Stimulated activated naive CD8-positive, alpha-beta T cell treated with anti-CD3 and anti-CD28 coated beads, Interleukin-15, amount 100 ng/mL, for 72 hours (primary cell): ENCODE measurements at regions not wholly inside any gene's neighbourhood (a gene's known extent, or its start where the extent isn't known, plus 50 kb on each side); places are given as distances from the start of the nearest gene placed in this dataset.

ENCODE experiments used
- ATAC-seq: fragments of 150-1000 bp; cut with Tn5 transposase; 2 replicates; pipeline ENCODE4 v1.10.0; 2021; ENCODE audit warnings: mild to moderate bottlenecking, moderate library complexity
- DNase-seq, 2 donors: peaks; one replicate each; pipeline ENCODE4 v3.0.0; 2021 to 2022
- H3K27ac Mint-ChIP-seq, 2 donors: one replicate each; pipeline ENCODE4 v1.8.0; 2022; ENCODE audit warnings: mild to moderate bottlenecking in 2 of 2, mixed read lengths in 2 of 2, moderate library complexity in 2 of 2
- H3K27me3 Mint-ChIP-seq: one replicate; pipeline ENCODE4 v1.8.0; 2022; ENCODE audit warnings: mixed read lengths
- H3K4me1 Mint-ChIP-seq: one replicate; pipeline ENCODE4 v1.8.0; 2022; ENCODE audit warnings: mild to moderate bottlenecking, mixed read lengths
- H3K4me3 Mint-ChIP-seq, 2 donors: one replicate each; pipeline ENCODE4 v1.8.0; 2022; ENCODE audit warnings: mild to moderate bottlenecking in 2 of 2, mixed read lengths in 2 of 2, moderate library complexity in 1 of 2
- H3K9me3 Mint-ChIP-seq, 2 donors: one replicate each; pipeline ENCODE4 v1.8.0; 2022; ENCODE audit warnings: mixed read lengths in 2 of 2

- Mint-ChIP-seq H3K27ac (peak overlapping the region in 1 of 2 donors; percentile 27), H3K4me1 (no peaks in the 10 kb centered on the region), H3K27me3 (no peaks in the 10 kb centered on the region), H3K9me3 (no peaks in the 10 kb centered on the region), H3K4me3 (no peak overlapping the region)
- ATAC-seq (no peak), DNase-seq (no peak)
Observed at GRCh38 chr2:66324909-66325528, 109.9 kb upstream of the MEIS1 start.

- Mint-ChIP-seq H3K27me3 (no peaks in the 10 kb centered on the region), H3K4me3 (no peak overlapping the region), H3K4me1 (no peaks in the 10 kb centered on the region), H3K9me3 (no peaks in the 10 kb centered on the region), H3K27ac (no peak overlapping the region)
- no peak for ATAC-seq
- DNase-seq: no peak
Observed at GRCh38 chr2:66324356-66324755, 110.6 kb upstream of the MEIS1 start.

GRCh38 chr2:66323406-66323805 is 111.5 kb upstream of the MEIS1 start:
- Mint-ChIP-seq H3K4me3 (no peak overlapping the region), H3K27ac (no peak overlapping the region), H3K4me1 (no peaks in the 10 kb centered on the region), H3K27me3 (no peaks in the 10 kb centered on the region), H3K9me3 (no peaks in the 10 kb centered on the region)
- DNase-seq: no peak
- no peak for ATAC-seq

- peaks cover 0 to 2% of the 10 kb centered on the region in 2 donors for H3K9me3 Mint-ChIP-seq
Observed at GRCh38 chr2:66322506-66323260, 112.2 kb upstream of the MEIS1 start.

GRCh38 chr2:66318009-66318561 is 116.8 kb upstream of the MEIS1 start:
- no peak for DNase-seq
- no peaks in the 10 kb centered on the region for H3K27me3 Mint-ChIP-seq
- H3K4me3 Mint-ChIP-seq: no peak overlapping the region
- no peak overlapping the region for H3K27ac Mint-ChIP-seq
- H3K4me1 Mint-ChIP-seq: no peaks in the 10 kb centered on the region
- H3K9me3 Mint-ChIP-seq: peaks cover 4 to 6% of the 10 kb centered on the region in 2 donors
- ATAC-seq: no peak

More at GRCh38 chr2:66322506-66323260, 112.2 kb upstream of the MEIS1 start:
- Mint-ChIP-seq H3K27me3 (no peaks in the 10 kb centered on the region), H3K4me1 (no peaks in the 10 kb centered on the region), H3K27ac (no peak overlapping the region), H3K4me3 (no peak overlapping the region)
- ATAC-seq: no peak
- no peak for DNase-seq

GRCh38 chr2:66317268-66317890 is 117.5 kb upstream of the MEIS1 start:
- Mint-ChIP-seq H3K4me1 (no peaks in the 10 kb centered on the region), H3K9me3 (peaks cover 4 to 13% of the 10 kb centered on the region in 2 donors), H3K4me3 (no peak overlapping the region), H3K27me3 (no peaks in the 10 kb centered on the region), H3K27ac (peak overlapping the region in 1 of 2 donors; percentile 48)
- DNase-seq (no peak), ATAC-seq (no peak)

- H3K9me3 Mint-ChIP-seq: no peaks in the 10 kb centered on the region
Observed at GRCh38 chr2:66306483-66306882, 128.4 kb upstream of the MEIS1 start.

GRCh38 chr2:66305718-66306117 is 129.2 kb upstream of the MEIS1 start:
- Mint-ChIP-seq H3K4me1 (no peaks in the 10 kb centered on the region), H3K4me3 (no peak overlapping the region), H3K27me3 (no peaks in the 10 kb centered on the region), H3K9me3 (no peaks in the 10 kb centered on the region), H3K27ac (no peak overlapping the region)
- DNase-seq (no peak), ATAC-seq (no peak)

More at GRCh38 chr2:66306483-66306882, 128.4 kb upstream of the MEIS1 start:
- H3K4me1 Mint-ChIP-seq: no peaks in the 10 kb centered on the region
- no peaks in the 10 kb centered on the region for H3K27me3 Mint-ChIP-seq
- H3K27ac Mint-ChIP-seq: no peak overlapping the region
- no peak for DNase-seq
- H3K4me3 Mint-ChIP-seq: no peak overlapping the region
- ATAC-seq: no peak

- no peaks in the 10 kb centered on the region for H3K4me1 Mint-ChIP-seq
- H3K9me3 Mint-ChIP-seq: peaks cover 5 to 12% of the 10 kb centered on the region in 2 donors
- ATAC-seq: peak; percentile 26
- H3K4me3 Mint-ChIP-seq: no peak overlapping the region
- H3K27ac Mint-ChIP-seq: no peak overlapping the region
- no peak for DNase-seq
- H3K27me3 Mint-ChIP-seq: no peaks in the 10 kb centered on the region
Observed at GRCh38 chr2:66303471-66303870, 131.5 kb upstream of the MEIS1 start.

GRCh38 chr2:66301767-66302140 is 133.2 kb upstream of the MEIS1 start:
- H3K27me3 Mint-ChIP-seq: no peaks in the 10 kb centered on the region
- no peak overlapping the region for H3K4me3 Mint-ChIP-seq
- no peak overlapping the region for H3K27ac Mint-ChIP-seq
- DNase-seq (no peak), ATAC-seq (no peak)
- no peaks in the 10 kb centered on the region for H3K4me1 Mint-ChIP-seq
- H3K9me3 Mint-ChIP-seq: peaks cover 5 to 12% of the 10 kb centered on the region in 2 donors

GRCh38 chr2:66301022-66301766 is 133.7 kb upstream of the MEIS1 start:
- no peaks in the 10 kb centered on the region for H3K27me3 Mint-ChIP-seq
- ATAC-seq: no peak

GRCh38 chr2:66283787-66284186 is 151.1 kb upstream of the MEIS1 start:
- Mint-ChIP-seq H3K27me3 (no peaks in the 10 kb centered on the region), H3K27ac (no peak overlapping the region)
- ATAC-seq: no peak

More at GRCh38 chr2:66301022-66301766, 133.7 kb upstream of the MEIS1 start:
- no peak for DNase-seq
- H3K27ac Mint-ChIP-seq: no peak overlapping the region
- H3K9me3 Mint-ChIP-seq: peaks cover 5 to 12% of the 10 kb centered on the region in 2 donors
- H3K4me1 Mint-ChIP-seq: no peaks in the 10 kb centered on the region
- H3K4me3 Mint-ChIP-seq: no peak overlapping the region

GRCh38 chr2:66281980-66282379 is 152.9 kb upstream of the MEIS1 start:
- DNase-seq (no peak), ATAC-seq (no peak)
- H3K4me3 Mint-ChIP-seq: no peak overlapping the region
- H3K4me1 Mint-ChIP-seq: no peaks in the 10 kb centered on the region
- no peaks in the 10 kb centered on the region for H3K27me3 Mint-ChIP-seq
- H3K27ac Mint-ChIP-seq: no peak overlapping the region
- H3K9me3 Mint-ChIP-seq: peaks cover 5 to 11% of the 10 kb centered on the region in 2 donors

More at GRCh38 chr2:66283787-66284186, 151.1 kb upstream of the MEIS1 start:
- H3K4me3 Mint-ChIP-seq: no peak overlapping the region
- peaks cover 7 to 11% of the 10 kb centered on the region in 2 donors for H3K9me3 Mint-ChIP-seq
- DNase-seq: no peak
- no peaks in the 10 kb centered on the region for H3K4me1 Mint-ChIP-seq

GRCh38 chr2:66279024-66279423 is 155.9 kb upstream of the MEIS1 start:
- DNase-seq (no peak), ATAC-seq (no peak)
- no peaks in the 10 kb centered on the region for H3K9me3 Mint-ChIP-seq
- H3K27me3 Mint-ChIP-seq: no peaks in the 10 kb centered on the region
- H3K27ac Mint-ChIP-seq: no peak overlapping the region
- H3K4me1 Mint-ChIP-seq: no peaks in the 10 kb centered on the region
- H3K4me3 Mint-ChIP-seq: no peak overlapping the region

GRCh38 chr2:66275984-66276383 is 158.9 kb upstream of the MEIS1 start:
- no peak for DNase-seq
- Mint-ChIP-seq H3K4me1 (no peaks in the 10 kb centered on the region), H3K4me3 (no peak overlapping the region), H3K27me3 (no peaks in the 10 kb centered on the region), H3K27ac (no peak overlapping the region), H3K9me3 (no peaks in the 10 kb centered on the region)
- ATAC-seq: no peak
